ENCODE measurements at regions not wholly inside any gene's neighbourhood (a gene's known extent, or its start where the extent isn't known, plus 50 kb on each side); places are given as distances from the start of the nearest gene placed in this dataset.

DNA sequence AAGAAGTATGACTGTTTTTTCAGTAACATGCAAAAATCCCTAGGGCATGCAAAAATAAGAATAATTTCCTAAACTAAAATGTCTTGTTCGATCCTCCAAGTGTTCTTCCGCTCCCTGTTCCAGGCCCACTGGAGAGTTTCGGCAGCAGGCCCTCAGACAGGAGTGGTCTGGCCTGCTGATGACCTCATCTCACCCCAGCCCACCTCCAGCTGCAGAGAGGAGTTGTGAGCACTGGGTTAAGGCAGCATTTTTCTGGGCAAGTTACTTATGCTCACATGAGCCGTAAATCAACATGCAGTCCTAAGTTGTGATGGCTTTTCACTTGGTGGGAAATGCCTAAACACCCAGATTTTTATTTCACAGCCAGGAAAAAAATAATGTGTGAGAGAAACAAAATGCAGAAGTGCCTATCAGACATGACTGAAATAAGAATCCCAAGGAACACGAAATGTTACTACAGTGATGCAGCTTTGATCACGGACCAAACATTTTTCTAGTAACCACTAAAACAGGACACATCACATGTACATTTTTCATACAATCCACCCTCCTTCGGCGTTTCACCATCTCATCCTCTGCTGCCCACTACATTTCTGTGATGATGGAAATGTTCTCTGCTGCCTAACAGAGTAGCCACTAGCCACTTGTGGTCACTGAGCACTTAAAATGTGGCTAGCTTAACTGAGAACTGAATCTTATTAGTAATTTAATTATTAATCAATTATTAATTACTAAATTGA, 153.3 kb upstream of the TBL1X start:
- no peak for DNase-seq (ENCODE audit: low read depth in 2 of 3, low spot score in 2 of 3)

DNA sequence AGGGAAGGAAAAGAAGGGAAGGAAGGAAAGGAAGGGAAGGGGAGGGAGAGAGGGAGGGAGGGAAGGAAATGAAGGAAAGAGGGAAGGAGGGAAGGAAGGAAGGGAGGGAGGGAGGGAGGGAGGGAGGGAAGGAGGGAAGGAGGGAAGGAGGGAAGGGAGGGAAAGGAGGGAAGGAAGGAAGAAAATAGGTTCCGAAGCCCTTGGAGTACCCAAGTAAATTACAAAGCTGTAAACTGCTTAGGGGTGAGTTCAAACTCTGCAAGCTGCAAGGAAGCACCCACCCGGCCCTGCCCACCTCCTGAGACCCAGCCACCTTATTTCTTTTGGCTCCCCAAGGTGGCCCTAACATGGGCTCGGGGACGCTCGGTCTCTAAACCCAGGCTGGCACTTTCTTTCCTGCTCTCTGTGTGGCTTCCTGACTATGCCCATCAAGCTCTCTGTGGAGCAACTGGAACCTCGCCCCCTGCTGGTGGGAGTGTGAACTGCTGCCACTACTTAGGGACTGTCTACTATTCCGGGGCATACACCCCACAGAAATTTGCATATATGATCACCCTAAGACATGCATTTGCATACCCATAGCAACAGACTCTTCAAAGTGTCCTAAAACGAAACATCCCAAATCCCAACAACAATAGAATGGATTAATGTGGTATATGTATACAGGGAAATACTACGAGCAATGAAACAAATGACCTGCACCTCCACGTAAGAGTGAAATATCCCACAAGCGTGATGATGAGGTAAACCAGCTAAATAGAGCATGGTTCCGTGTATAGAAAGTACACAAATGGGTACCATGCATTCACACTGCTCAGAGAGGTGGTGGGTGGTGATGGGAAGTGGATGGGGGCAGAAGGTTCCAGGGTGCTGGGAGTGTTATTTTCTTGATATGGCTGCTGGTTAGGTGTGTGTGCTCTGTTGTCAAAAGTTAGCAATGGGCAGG, 151.7 kb upstream of the TBL1X start:
- DNase-seq (ENCODE audit: low read depth in 2 of 3, low spot score in 2 of 3), result peak; percentile 21 to 50 (median 45)

DNA sequence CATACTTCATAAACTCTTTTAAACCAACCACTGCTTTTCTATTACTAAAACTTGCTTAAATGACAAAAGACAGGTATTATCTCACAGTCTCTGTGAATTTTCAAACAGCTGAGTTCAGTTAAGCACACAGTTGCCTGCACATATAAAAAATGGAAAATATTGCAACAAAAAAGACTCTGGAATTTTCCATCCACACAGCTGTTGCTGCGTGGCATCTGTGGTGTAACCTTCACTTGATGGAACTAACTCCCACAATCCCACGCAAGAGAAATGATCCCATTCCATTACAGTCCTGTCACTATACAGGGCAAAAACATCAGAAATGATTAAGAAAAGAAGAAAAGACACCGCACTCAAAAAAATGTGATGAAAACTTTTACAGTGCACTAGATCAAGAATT, 149.8 kb upstream of the TBL1X start:
- DNase-seq (ENCODE audit: low read depth in 2 of 3, low spot score in 2 of 3), result no peak

DNA sequence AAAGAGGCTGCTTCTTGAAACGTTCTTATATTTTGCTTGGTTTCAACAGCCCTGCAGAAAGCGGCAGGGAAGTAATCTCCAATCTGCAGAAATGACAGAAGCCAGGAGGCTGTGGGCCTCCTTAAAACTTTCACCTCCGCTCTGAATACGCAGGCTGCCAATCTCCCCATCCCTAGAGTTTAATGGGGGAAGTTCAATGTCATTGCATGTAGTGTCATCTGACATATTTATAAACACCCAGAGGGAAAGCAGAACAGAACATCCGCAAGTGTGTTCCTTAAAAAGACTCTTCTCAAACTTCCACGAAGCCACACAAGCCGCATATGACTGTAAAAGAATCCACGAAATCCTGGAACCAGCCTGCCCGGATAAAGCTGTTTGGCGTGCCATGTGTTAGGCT, 148.8 kb upstream of the TBL1X start:
- DNase-seq (ENCODE audit: low read depth in 2 of 3, low spot score in 2 of 3), result no peak

DNA sequence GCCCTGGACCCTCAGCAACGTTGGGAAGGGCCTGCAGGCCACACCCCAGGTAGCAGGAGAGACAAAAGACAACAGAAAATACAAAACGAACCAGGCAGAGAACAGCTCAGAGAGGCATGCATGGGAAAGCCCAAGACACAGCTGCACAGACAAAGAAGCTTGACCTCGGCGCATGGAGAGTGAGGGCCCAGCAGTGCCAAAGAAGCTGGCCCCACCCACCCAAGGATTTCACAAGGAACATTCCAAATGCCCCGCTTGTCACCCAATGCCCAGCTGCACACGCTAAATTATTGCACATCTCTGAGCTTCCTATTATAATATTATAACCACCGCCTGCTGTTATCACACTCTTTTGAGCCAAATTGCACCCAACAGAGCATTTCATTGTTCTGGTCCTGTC, 147.7 kb upstream of the TBL1X start:
- no peak for DNase-seq (ENCODE audit: low read depth in 2 of 3, low spot score in 2 of 3)

DNA sequence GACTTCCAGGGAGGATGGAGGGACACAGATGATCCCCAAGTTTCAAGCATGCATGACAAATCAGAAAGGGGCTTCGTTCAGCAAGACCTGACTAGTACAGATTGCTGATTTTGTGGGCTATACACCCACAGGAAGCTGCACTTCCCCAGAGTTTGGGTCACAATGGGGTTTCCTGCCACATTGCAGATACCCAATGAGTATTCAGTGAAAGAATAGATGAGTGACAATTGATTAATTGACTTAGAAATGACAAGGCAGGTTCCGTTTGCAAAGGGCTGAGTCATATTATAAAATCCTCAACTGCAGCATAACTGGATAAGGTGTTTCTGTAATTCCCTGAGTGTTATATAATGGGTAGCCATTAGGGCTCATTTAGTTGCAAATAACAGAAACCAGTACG, 146.6 kb upstream of the TBL1X start:
- DNase-seq (ENCODE audit: low read depth in 2 of 3, low spot score in 2 of 3), result peak in 2 of 3 donors; percentile 67 to 87

DNA sequence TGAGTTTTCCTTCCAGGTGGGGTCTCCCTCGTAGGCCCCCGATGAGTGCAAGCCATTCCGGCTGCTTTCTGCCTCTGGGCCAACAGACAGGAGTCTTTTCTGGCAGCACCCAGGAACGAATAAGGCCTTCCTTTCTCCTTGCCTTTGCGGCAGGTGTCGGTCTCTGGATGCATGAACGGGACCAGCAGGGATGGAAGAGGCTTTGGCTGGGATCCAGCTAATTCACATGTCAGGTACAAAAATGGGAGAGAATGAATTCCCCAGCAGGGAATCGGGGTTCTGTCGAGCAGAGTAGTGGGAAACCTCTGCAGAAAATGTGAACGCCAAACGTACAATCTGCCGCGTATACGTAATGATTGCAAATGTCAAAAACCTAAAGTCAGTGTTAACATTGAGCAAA, 146.1 kb upstream of the TBL1X start:
- no peak for DNase-seq (ENCODE audit: low read depth in 2 of 3, low spot score in 2 of 3)

DNA sequence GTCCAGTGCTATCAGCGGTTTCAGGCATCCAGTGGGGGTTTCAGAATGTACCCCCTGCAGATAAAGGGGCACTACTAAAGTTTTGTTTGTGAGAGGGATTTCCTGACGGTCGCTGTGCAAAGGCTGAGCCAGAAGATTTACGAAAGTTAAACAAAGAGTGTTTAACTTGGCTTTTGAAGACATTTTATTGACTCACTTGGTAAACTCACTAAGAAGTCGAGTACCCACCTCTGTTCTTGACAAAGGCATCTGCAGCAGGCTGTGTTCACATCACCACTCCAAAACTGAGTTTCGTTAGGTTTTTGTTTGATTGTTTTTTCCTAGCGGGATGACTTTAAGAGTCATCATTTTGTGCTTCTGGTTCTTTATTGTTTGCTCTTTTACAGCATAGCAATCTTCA, 143.9 kb upstream of the TBL1X start:
- DNase-seq (ENCODE audit: low read depth in 2 of 3, low spot score in 2 of 3), result no peak

DNA sequence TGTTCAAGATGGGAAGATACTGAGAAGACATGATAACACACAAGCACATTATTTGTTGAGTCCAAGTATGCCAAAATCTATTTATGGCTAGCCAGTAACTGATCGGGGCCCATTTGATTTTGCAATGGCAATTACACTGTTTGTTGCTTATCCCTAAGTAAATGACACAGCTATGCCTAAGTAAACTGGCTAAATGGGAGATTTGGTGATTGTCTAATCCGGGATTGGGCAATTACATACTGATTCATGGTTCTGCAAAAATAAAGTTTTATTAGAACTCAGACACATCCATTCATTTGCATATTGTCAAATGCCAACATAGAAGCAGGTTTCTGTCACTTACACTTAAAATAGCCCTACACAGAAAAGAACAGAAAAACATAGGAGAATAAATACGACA, 140.2 kb upstream of the TBL1X start:
- no peak for DNase-seq (ENCODE audit: low read depth in 2 of 3, low spot score in 2 of 3)

DNA sequence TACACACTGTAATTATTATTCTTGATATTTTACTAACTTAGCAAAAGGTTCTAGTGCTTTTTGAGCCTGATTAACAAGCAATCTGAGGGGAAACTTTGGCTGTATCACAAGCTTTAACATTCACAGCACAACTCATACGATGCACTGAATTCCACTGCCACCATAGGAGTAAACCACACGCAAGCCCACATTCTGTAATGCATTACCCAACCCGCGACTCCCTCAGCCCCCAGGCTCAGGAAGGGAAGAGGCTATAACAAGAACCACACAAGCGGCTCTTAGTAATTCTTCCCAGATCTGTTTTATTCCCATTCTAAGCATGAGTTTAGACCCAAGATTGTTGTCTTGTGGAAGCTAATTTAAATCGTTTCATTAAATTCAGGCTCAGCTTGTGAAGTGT, 138.5 kb upstream of the TBL1X start:
- no peak for DNase-seq (ENCODE audit: low read depth in 2 of 3, low spot score in 2 of 3)

DNA sequence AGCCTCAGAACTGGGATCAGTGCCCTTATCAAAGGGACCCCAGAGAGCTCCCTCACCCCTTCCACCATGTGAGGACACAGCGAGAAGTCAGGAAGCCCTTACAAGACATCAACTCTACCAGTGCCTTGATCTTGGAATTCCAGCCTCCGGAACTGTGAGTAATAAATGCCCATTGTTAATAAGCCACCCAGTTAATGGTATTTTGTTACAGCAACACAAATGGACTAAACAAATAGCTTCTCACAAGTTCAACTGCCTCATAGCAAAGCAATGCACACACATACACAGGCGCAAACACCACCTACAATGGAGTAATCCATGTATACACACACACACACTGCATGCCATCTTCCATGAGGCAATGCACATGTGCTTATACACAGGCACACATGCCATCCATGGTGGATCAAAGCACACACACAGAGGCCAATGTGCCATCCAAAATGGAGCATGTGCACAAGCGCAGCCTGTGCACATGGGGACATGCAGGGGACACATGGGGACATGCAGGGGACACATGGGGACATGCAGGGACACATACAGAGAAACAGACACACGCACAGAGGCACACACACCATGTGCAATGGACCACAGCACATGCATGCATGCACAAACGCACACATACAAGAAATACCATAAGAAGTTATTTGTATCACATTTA, 137.6 kb upstream of the TBL1X start:
- DNase-seq (ENCODE audit: low read depth in 2 of 3, low spot score in 2 of 3), result no peak

DNA sequence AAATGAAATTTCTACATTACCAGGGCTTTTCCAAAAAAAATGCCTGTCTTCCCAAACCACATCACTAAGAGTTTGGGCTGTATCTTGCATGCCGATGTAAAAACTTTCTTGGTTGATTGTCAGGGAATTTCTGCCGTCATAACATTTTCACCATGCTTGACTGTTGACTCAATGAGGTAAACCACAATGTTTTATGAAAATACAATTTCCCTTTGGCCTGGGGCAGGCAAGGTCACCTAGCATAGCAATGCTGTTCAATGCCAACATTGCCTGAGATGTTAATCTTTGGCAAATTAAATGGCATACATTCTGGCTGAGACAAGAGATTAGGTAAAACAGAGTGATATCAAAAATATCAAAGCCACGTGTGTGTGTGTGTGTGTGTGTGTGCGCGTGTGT, 137.1 kb upstream of the TBL1X start:
- no peak for DNase-seq (ENCODE audit: low read depth in 2 of 3, low spot score in 2 of 3)

DNA sequence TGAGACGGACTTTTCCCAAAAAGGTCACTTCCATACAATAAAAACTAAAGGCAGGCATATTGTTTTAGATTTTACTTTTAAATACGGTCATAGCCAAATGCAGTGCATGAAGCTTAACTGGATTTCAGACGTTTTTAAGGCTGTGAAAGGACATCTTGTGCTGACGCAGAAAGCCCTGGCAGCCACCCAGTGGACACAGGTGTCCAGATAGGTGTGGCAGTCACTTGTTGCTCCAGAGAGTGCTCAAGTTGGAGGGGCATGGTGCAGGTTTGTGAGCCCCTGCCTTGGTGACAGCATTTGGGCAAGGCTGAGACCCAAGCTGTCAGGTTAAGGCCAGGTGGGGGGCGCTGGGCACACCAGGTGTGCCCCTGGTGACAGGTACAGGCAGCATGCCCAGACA, 135.8 kb upstream of the TBL1X start:
- DNase-seq (ENCODE audit: low read depth in 2 of 3, low spot score in 2 of 3), result no peak

DNA sequence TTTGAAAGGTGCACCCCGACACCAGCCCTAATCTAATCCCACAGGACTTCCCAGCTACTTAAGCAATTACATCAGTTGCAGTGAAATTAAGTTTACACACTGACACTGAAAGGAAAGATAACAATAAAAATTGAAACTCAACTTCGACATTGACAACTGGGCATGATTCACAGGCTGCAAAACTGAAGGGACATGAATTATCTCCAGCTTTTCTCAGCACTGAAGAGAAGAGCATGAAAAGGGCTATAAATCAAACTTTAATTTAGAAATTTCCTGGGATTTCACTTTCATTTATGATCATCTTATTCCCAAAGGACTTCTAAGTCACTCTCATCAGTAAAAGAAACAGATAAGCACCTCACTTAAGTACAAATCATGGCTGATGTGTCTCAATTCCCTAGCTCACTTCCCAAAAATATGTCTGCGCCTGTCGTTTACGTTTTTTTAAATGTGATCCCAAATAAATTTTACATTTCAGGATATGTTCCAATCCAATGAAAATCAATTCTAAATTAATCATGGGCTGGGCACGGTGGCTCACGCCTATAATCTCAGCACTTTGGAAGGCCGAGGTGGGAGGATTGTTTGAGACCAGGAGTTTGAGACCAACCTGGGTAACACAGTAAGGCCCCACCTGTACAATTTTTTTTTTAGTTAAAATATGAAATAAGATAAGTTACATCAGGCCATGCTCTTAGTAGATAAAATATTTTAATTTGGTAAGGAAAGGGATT, 134.4 kb upstream of the TBL1X start:
- no peak for DNase-seq (ENCODE audit: low read depth in 2 of 3, low spot score in 2 of 3)

DNA sequence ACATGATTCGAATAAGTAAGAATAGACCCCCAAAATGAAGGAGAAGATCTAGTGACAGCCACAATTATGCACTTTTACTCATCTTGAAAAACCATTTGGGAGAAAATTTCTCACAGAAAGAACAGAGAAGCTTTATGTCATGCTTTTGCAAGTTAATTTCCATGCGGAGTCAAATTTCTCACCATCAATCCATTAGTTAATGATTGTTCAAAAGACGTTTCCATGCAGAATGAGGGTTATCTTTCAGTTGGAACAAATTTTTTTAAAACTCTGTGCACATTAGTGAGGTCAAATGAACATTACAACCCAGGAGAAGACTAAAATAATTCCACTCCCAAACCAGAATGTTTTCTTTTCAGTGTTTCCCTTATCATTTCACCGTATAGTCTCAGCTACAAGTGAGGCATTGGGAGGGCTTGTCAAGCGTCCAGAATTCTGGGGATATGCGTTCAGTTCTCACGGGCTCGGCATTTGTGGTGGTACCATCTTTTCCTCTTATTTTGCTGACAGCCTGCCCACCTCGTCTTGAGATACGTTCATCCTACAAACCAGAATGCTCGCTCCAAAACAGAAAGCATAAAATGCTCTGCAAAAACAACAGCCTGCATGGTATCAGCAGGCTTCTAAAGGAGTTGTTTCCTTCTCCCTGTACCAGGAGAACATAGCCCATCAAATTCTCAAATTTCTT, 130.8 kb upstream of the TBL1X start:
- DNase-seq (ENCODE audit: low read depth in 2 of 3, low spot score in 2 of 3), result no peak

DNA sequence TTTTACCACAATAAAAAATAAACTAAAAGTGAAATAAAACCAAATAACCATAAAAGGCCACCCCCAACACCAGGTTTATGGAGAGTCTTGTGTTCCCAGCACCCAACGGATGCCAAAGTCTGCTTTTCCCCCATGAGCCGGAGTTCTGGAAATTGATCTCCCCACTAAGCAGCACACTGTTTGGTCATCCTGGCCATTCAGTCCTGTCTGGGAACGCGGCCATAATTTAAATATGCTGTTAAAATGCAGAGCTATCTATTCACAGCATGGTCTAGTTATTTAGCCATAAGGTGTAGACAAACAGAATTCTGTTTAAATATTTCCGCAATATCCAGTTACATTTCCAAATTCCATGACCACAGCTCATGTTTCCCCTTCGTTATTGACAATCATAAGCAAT, 129.6 kb upstream of the TBL1X start:
- DNase-seq (ENCODE audit: low read depth in 2 of 3, low spot score in 2 of 3), result no peak

DNA sequence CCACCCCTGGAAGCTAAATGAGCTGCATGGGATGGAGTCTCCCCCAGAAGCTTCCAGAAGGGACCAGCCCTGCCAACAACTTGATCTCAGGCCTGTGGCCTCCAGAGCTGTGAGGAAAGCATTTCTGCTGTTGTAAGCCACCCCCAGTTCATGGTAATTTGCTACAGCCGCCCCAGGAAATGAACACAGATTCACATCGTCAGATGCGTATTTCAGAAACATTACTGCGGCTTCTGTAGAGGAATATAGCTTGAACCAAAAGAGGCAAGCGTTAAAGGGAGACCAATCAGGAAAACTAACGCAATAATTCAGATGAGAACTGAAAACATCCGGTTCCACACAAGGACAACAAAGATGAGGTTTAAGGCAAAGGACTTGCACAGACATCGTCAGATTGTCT, 128.4 kb upstream of the TBL1X start:
- DNase-seq (ENCODE audit: low read depth in 2 of 3, low spot score in 2 of 3), result no peak

DNA sequence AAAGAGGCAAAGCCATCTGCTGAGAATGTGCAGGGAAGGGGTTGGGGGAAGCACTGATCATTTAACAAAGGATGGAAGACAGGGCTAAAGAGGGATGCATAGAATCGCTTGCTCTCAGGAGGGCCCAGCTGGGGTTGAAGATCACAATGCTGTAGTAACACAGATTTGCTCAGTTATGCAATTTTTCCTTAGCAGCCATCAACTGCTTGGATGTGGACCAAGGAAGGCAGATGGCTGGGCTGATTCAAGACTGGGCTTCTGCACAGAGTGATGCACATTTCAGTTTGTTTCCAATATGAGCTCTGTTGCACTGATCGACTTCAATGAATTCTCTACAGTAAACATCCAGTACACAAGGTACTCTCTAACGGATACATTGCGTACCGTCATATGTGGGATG, 127.8 kb upstream of the TBL1X start:
- no peak for DNase-seq (ENCODE audit: low read depth in 2 of 3, low spot score in 2 of 3)

DNA sequence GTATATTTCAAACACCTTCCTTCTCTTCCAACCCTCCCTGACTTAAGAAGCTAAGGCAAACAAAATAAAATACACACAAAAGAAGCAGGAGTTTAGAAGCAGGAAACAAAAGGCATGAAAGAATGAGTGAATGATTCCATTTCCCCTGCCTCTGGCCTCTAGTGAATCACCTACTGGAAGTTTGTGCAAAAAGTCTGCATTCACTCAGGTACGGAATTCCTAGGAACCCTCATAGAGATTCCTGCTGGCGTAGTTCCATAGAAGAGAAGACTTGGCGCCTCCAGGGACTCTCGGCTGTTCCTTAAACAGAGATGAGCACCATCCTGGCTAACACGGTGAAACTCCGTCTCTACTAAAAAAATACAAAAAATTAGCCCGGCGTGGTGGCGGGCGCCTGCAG, 125.9 kb upstream of the TBL1X start:
- DNase-seq (ENCODE audit: low read depth in 2 of 3, low spot score in 2 of 3), result no peak
